NCI-H510A treated with DMSO at 0.1 percent for 48 hours (cell line): ENCODE measurements at regions not wholly inside any gene's neighbourhood (a gene's known extent, or its start where the extent isn't known, plus 50 kb on each side); places are given as distances from the start of the nearest gene placed in this dataset.

Source experiments
- DNase-seq: peaks from one replicate; lab custom pipeline; 2025; lab: John Stamatoyannopoulos, UW

DNA sequence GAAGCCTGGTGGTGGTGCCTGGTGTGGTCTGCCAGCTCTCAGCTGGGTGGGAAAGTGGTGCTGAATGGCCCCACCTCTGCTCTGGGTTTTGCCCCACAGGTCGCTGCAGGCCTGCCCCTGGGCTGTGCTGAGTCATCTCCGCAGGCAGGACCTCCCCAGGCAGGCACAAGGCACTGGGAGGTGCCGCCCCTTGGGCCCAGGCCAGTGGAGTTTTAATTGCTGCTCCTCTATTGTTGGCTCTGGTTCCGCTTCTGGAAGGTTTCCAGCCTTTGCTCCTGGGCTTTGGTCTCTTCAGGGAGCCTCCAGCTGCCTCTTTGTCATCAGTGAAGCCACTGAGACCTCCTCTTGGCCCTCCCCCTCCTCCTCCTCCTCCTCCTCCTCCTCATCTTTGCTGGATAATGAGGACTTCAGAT, 180.3 kb upstream of the GRB10 start:
- peak; percentile 95 for DNase-seq

GRCh38 chr7:50962281-50962883, 179.7 kb upstream of the GRB10 start:
- no peak for DNase-seq

DNA sequence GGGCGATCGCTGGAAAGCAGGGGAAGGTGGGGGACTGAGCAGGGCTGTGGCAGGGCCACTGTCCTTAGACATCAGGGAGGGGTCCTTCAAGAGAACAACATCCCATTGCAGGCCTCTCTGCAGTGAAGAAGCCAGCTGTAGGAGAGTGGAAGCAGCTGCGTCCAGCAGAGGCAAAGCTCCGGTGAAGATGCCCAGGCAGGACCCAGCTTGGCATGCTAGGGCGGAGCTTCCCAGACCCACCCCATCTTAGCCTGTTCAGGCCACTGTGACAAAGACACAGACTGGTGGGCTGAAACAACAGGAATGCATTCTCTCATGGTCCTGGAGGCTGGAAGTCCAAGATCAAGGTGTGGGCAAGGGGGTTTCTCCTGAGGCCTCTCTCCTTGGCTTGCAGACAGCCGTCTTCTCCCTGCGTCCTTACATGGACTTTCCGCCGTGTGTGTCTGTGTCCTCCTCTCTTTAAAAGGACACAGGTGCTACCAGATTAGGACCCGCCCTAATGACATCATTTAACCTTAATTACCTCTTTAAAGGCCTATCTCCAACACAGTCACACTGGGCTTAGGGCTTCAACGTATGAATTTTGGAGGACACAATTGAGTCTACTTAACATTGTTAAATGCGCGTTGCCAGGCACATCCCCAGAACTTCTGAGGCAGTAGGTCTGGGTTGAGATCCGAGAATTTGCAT, 178.1 kb upstream of the GRB10 start:
- DNase-seq = peak; percentile 93

GRCh38 chr7:50959991-50960390, 177.3 kb upstream of the GRB10 start:
- DNase-seq = no peak

DNA sequence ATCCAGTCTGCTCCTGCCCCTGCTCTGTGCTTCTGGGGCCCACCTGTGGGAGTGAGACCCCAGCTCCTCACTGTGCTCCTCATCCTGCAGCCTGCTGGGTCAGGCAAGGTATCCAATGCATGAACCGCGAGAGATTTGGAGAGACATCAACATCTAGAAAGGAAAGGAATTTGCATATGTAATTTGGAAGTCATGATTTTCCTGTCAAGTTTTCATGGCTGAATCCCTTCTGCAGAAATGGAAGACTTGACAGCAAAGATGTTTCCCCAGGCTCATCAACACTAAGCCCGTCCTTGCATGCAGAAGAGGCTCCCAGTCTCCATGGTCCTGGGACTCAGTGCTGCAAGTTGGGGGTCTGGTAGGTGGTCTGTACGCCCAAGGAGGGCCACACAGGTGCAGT, 176.9 kb upstream of the GRB10 start:
- no peak for DNase-seq

DNA sequence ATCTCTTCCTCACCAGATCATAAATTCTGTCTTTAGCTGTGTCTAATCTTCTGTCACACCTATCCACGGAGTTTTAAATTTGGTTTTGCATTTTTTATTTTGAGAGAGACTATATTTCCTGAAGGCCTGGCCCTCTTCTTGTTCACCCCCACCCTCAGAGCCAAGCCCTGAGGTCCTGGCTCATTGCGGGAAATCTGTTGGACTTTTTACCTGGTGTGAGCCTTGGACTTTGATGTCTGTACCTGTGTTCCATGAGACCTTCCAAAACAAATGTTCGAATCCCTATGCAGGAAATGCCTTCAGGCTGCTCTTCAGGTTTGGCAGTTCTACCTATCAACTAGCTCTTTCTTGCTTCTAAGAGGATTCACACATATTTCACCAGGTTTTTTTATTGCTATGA, 175.2 kb upstream of the GRB10 start:
- no peak for DNase-seq

DNA sequence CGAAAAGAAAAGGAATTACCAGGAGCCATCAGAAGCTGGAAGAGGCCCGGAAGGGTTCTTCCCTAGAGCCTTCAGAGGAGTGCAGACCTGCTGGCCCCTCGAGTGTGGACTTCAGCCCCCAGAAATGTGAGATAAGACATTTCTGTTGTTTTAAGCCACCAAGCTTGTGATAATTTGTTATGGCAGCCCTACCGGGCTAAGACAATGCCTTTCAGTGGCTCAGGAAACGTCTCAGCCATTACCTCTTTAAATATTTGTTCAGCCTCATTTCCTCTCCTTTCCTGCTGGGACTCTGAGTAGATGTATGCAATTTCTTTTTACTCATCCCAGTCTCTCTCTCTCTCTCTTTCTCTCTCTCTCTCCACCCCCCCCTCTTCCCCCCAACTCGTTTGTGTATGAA, 174.7 kb upstream of the GRB10 start:
- DNase-seq = peak; percentile 75

DNA sequence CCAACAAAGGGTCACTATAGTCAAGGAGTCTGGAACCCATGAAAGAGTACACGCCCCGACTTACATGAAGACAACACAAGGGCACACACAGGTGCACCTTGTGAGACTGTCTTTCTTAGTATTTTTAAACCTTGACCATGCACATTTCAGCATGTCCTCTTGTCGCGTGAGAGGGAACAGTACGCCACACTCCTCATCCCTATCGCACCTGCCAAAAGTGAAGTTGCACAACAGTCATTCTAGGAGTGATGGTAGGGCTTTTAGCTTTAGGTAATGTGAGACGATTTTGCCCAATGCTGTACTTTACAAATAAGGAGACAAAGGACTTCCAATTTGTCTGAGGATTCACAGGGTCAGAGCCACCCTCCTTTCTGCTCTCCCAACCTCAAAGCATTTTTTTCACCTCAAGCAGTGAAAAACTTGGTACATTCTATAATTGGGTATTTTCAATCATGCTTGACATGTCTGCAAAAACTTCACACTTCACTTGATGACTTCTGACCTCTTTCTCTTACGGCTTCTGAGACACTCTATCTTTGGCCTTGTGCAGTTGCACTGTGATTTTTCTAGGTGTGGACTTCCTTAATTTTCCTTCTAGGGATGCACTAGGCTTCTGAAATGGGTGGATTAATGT, 173.9 kb upstream of the GRB10 start:
- peak; percentile 63 for DNase-seq

DNA sequence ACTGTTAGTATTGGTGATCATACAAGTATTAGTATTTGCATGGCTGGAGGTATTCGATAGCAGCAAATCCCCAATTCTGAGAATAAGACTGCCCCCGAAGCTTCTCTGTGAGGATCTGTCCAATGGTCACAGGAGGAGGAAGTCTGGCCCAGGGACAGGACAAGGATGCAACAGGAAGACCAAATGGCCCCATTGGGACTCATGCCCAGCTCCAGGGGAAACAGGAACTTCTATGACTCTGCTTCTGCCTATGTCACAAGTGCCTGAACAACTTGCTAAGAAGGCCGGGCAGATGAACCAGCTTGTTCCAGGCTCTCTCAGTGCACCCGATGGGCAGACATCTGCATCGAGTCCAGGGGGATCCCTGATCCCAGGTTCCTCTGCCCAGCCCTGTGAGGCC, 172.0 kb upstream of the GRB10 start:
- no peak for DNase-seq

GRCh38 chr7:50954245-50954644, 171.5 kb upstream of the GRB10 start:
- no peak for DNase-seq

- no peak for DNase-seq
Measured at GRCh38 chr7:50953820-50954219, 171.1 kb upstream of the GRB10 start.

DNA sequence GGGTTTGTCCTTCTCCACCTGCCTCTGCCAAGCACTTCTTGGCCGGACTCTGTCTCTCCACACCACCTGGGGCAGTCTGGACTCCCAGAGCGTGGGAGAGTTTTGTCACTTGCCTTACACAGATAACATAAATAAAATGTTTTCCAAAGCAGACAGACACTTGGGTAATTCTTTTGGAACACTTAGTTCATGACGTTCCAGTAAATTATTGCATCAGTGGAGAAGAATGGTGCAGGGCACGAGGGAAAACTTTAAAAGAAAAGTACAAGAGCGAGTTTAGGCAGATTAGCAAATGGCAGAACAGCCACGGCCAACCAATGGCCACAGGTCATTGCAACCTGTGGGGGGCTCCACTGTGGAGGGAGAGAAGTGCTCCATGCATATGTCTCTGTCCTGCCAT, 170.6 kb upstream of the GRB10 start:
- no peak for DNase-seq

GRCh38 chr7:50952544-50952943, 169.8 kb upstream of the GRB10 start:
- DNase-seq = no peak

DNA sequence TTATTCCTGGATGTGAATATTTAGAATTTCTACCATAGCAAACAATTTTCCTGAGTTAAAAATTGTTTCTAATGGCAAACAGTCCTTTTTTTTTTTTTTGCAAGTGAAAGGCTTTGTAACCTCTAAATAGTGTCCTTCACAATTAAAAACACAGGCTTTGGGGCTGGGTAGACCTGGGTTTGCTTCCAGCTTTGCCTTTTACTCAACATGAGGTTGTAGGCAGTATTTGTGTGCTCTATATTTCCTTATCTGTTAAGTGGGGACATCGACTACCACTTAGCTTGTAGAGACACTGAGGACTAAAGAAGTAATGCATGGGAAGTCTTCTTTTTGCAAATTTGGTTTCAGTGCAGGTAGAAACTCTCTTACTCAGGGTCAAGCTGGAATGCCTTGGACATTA, 169.4 kb upstream of the GRB10 start:
- no peak for DNase-seq

GRCh38 chr7:50943482-50943881, 160.8 kb upstream of the GRB10 start:
- DNase-seq = no peak

- DNase-seq = no peak
Measured at GRCh38 chr7:50941525-50941924, 158.8 kb upstream of the GRB10 start.

GRCh38 chr7:50940621-50941020, 157.9 kb upstream of the GRB10 start:
- DNase-seq = no peak

- no peak for DNase-seq
Measured at GRCh38 chr7:50939021-50939420, 156.3 kb upstream of the GRB10 start.

DNA sequence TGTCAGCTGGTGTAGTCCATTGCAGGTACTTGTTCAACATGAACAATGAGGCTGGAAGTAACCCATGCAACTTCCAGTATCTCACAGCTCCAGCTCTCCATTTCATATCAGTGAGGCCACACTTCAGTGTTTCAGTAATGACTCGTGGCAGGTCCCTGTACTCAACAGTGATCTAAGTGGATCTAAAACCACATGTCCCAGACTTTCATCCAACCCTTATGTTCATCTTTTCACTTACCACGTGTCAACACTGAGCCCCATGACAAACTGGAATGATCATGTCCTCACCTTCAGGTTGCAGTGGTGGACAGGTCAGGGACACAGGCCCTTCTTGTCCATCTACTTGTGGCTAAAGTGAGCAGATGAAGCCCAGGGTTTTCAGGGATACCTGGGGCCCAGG, 155.0 kb upstream of the GRB10 start:
- no peak for DNase-seq

- no peak for DNase-seq
Measured at GRCh38 chr7:50926049-50926448, 143.4 kb upstream of the GRB10 start.

DNA sequence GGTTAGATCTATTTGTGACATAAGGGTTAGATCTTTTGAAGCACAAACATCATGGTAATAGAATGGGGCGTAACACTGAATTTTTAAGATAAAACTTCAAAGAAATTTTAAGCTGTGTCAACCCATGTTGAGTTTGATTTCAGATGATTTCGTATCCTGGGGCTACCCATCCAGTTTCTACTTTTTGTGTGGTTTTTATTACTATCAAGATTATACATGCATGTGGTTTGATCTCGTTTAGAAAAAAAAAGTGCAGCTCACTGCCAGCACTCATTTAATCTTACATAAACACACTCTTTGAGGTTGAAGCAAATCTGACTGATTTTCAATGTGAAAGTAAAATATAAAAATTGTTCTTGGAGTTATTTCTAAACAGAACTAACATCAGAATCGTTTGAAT, 140.8 kb upstream of the GRB10 start:
- no peak for DNase-seq

DNA sequence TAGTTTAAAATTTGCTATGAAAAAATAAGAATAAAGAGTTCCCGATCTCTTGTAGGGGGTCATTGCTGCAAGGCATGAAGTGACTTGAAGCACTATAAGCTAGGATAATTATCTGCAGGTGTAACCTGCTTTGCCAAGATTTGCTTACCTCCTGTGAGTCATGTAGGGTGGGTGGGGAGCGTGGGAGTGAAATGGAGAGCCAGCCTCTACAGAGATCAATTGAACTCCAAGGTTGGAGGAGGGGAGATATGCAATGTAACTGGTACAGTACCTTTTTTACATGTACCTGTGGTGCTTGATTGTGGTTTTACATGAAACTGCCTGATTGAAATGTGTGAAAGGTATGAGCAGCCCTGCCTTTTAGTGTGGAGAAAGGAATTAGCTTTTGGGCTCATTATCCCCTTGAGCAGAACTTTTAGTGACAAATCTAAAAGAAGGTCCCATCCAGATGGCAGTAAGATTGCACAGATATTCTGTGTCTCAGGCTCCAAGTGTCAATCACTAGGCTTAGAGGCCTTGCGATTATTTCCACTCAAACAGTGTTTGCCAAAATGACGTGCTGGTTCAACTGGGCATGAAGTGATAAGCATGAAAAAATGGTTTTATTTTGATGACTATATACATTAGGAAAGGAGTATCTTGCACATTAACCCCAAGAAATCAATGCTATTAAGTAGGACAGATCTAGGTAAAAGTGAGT, 138.6 kb upstream of the GRB10 start:
- no peak for DNase-seq

GRCh38 chr7:50920031-50920635, 137.4 kb upstream of the GRB10 start:
- DNase-seq = no peak
